ENCODE measurements at regions not wholly inside any gene's neighbourhood (a gene's known extent, or its start where the extent isn't known, plus 50 kb on each side); places are given as distances from the start of the nearest gene placed in this dataset.

DNA sequence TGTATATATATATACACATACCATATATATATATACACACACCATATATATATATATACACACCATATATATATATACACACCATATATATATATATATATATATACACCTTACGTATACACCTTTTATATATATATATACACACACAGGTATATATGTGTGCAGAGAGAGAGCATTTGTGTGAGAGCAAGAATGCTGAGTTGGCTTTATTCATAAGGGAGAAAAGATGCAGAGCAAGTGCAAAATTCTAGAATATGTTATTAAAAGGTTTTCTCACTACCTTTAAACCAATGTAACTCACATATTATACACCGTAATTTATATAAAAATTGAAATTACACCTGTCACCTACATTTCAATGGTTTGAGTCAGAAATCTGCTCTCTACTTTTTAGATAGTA, 107.2 kb upstream of the ALCAM start:
- Histone ChIP-seq H3K9ac (ENCODE audit: extremely low read depth, insufficient read length, low read length) (no peak overlapping the region), H3K4ac (ENCODE audit: low read depth, low read length) (no peak overlapping the region), H2AFZ (ENCODE audit: low read length) (no peak overlapping the region), H3K27me3 (ENCODE audit: insufficient read depth, low read length) (no peaks in the 10 kb centered on the region), H4K5ac (ENCODE audit: insufficient read length, low read depth, low read length) (no peak overlapping the region), H3K18ac (ENCODE audit: insufficient read length, low read depth, low read length) (no peak overlapping the region), H3T11ph (ENCODE audit: low read length) (no peak overlapping the region), H2BK5ac (ENCODE audit: insufficient read length, low read length) (no peak overlapping the region), H2BK12ac (ENCODE audit: insufficient read length, low read depth, low read length) (no peak overlapping the region), H3K9me3 (ENCODE audit: control insufficient read depth, low read depth, low read length) (no peaks in the 10 kb centered on the region), H4K20me1 (ENCODE audit: control insufficient read depth, insufficient read depth, insufficient read length) (no peaks in the 10 kb centered on the region), H3K79me1 (ENCODE audit: insufficient read depth, low read depth, low read length, poor library complexity, severe bottlenecking) (no peaks in the 10 kb centered on the region), H3K79me2 (ENCODE audit: insufficient read depth, low read length) (no peaks in the 10 kb centered on the region), H3K56ac (ENCODE audit: insufficient read length, low read depth, low read length) (no peak overlapping the region), H3K4me2 (ENCODE audit: insufficient read depth, insufficient read length, low read length) (no peak overlapping the region), H2BK120ac (ENCODE audit: low read depth, low read length, poor library complexity, severe bottlenecking) (no peak overlapping the region), H4K8ac (replicated peaks; ENCODE audit: insufficient read length, low read depth, low read length) (no peak overlapping the region), H3K27ac (ENCODE audit: insufficient read length, low read depth, low read length) (no peak overlapping the region), H3K23me2 (ENCODE audit: insufficient read length, low read depth, low read length, poor library complexity, severe bottlenecking) (no peaks in the 10 kb centered on the region), H4K91ac (ENCODE audit: insufficient read length, low read depth, low read length) (no peak overlapping the region), H3K4me1 (ENCODE audit: insufficient read depth, low read length) (no peaks in the 10 kb centered on the region), H2AK5ac (ENCODE audit: insufficient read length, low read length) (no peak overlapping the region), H2BK15ac (ENCODE audit: low read depth, low read length) (no peak overlapping the region), H2BK20ac (ENCODE audit: low read depth, low read length, poor library complexity, severe bottlenecking) (no peak overlapping the region), H3K14ac (ENCODE audit: insufficient read depth, low read length) (no peak overlapping the region), H3K23ac (ENCODE audit: insufficient read length, low read depth, low read length) (no peak overlapping the region)
- H3K4me3 Mint-ChIP-seq, result no peak overlapping the region
- DNase-seq, result no peak
- peaks cover 6 to 10% of the 10 kb centered on the region in 2 experiments for H3K9me3 Mint-ChIP-seq
- no CpG with 5 or more reads among the region's 2 CpGs for WGBS (ENCODE audit: extremely low coverage, insufficient read length, low lambda C conversion rate)
- H3K4me1 Mint-ChIP-seq, result peaks cover 12 to 17% of the 10 kb centered on the region in 2 experiments
- H3K36me3 Mint-ChIP-seq (ENCODE audit: insufficient read depth in 1 of 3, low read depth in 3 of 3), result peaks cover 6 to 13% (median 9%) of the 10 kb centered on the region in 3 experiments
- TF ChIP-seq, protein P1, sequence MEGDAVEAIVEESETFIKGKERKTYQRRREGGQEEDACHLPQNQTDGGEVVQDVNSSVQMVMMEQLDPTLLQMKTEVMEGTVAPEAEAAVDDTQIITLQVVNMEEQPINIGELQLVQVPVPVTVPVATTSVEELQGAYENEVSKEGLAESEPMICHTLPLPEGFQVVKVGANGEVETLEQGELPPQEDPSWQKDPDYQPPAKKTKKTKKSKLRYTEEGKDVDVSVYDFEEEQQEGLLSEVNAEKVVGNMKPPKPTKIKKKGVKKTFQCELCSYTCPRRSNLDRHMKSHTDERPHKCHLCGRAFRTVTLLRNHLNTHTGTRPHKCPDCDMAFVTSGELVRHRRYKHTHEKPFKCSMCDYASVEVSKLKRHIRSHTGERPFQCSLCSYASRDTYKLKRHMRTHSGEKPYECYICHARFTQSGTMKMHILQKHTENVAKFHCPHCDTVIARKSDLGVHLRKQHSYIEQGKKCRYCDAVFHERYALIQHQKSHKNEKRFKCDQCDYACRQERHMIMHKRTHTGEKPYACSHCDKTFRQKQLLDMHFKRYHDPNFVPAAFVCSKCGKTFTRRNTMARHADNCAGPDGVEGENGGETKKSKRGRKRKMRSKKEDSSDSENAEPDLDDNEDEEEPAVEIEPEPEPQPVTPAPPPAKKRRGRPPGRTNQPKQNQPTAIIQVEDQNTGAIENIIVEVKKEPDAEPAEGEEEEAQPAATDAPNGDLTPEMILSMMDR (conservative IDR thresholded peaks at IDR 0.05), result no peak
- no peaks in the 10 kb centered on the region for H3K27me3 Mint-ChIP-seq (ENCODE audit: low read depth)
- no peak overlapping the region for H3K27ac Mint-ChIP-seq
